ENCODE measurements at regions not wholly inside any gene's neighbourhood (a gene's known extent, or its start where the extent isn't known, plus 50 kb on each side); places are given as distances from the start of the nearest gene placed in this dataset.

DNA sequence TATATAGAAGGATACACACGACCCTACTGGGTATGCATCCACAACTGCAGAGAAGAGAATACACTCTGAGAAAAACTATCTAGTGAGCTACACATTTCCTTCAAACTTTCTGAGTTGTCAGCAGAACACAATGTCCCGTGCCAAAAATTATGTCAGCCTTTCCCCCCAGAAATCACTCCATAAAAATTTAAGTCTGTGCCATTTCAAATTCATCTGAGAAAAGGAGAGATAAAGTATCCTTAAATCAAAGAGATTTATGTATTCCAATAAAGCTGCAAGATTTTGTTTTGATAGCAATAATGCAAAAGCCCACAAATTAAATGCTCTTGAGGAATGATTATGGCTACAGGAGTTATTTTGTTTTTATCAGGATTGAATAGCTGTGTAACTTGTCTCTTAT lies 760.1 kb downstream of the CDH11 start:
- no peak for DNase-seq (ENCODE audit: low read depth in 1 of 2, low spot score in 1 of 2)
- Histone ChIP-seq H3K27ac (replicated peaks) (no peak overlapping the region), H3K4me3 (replicated peaks; ENCODE audit: insufficient read depth, low read length) (no peak overlapping the region), H3K27me3 (ENCODE audit: insufficient read depth, poor library complexity, severe bottlenecking) (no peaks in the 10 kb centered on the region)
- TF ChIP-seq REST (IDR thresholded peaks at IDR 0.05; ENCODE audit: insufficient replicate concordance, low read depth) (no peak), GABPA (IDR thresholded peaks at IDR 0.05; ENCODE audit: low read depth) (no peak), SPI1 (IDR thresholded peaks at IDR 0.05; ENCODE audit: borderline replicate concordance, low read depth) (no peak), POLR2AphosphoS5 (IDR thresholded peaks at IDR 0.05; ENCODE audit: low read depth) (no peak)
- TF ChIP-seq, protein P1, sequence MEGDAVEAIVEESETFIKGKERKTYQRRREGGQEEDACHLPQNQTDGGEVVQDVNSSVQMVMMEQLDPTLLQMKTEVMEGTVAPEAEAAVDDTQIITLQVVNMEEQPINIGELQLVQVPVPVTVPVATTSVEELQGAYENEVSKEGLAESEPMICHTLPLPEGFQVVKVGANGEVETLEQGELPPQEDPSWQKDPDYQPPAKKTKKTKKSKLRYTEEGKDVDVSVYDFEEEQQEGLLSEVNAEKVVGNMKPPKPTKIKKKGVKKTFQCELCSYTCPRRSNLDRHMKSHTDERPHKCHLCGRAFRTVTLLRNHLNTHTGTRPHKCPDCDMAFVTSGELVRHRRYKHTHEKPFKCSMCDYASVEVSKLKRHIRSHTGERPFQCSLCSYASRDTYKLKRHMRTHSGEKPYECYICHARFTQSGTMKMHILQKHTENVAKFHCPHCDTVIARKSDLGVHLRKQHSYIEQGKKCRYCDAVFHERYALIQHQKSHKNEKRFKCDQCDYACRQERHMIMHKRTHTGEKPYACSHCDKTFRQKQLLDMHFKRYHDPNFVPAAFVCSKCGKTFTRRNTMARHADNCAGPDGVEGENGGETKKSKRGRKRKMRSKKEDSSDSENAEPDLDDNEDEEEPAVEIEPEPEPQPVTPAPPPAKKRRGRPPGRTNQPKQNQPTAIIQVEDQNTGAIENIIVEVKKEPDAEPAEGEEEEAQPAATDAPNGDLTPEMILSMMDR (IDR thresholded peaks at IDR 0.05; ENCODE audit: insufficient read depth, low read length): no peak

GRCh38 chr16:64358291-64358690 lies 763.6 kb downstream of the CDH11 start:
- Histone ChIP-seq H3K27ac (replicated peaks) (no peak overlapping the region), H3K27me3 (ENCODE audit: insufficient read depth, poor library complexity, severe bottlenecking) (no peaks in the 10 kb centered on the region), H3K4me3 (replicated peaks; ENCODE audit: insufficient read depth, low read length) (no peak overlapping the region)
- TF ChIP-seq GABPA (IDR thresholded peaks at IDR 0.05; ENCODE audit: low read depth) (no peak), POLR2AphosphoS5 (IDR thresholded peaks at IDR 0.05; ENCODE audit: low read depth) (no peak), REST (IDR thresholded peaks at IDR 0.05; ENCODE audit: insufficient replicate concordance, low read depth) (no peak), SPI1 (IDR thresholded peaks at IDR 0.05; ENCODE audit: borderline replicate concordance, low read depth) (no peak)
- TF ChIP-seq, protein P1 (IDR thresholded peaks at IDR 0.05; ENCODE audit: insufficient read depth, low read length): no peak
- no peak for DNase-seq (ENCODE audit: low read depth in 1 of 2, low spot score in 1 of 2)

GRCh38 chr16:64356267-64356666 lies 765.6 kb downstream of the CDH11 start:
- no peak for DNase-seq (ENCODE audit: low read depth in 1 of 2, low spot score in 1 of 2)
- H3K27ac ChIP-seq (replicated peaks): no peak overlapping the region
- no peak for TF ChIP-seq GABPA (IDR thresholded peaks at IDR 0.05; ENCODE audit: low read depth)
- TF ChIP-seq REST (IDR thresholded peaks at IDR 0.05; ENCODE audit: insufficient replicate concordance, low read depth): no peak
- H3K4me3 ChIP-seq (replicated peaks; ENCODE audit: insufficient read depth, low read length): no peak overlapping the region
- H3K27me3 ChIP-seq (ENCODE audit: insufficient read depth, poor library complexity, severe bottlenecking): no peaks in the 10 kb centered on the region

DNA sequence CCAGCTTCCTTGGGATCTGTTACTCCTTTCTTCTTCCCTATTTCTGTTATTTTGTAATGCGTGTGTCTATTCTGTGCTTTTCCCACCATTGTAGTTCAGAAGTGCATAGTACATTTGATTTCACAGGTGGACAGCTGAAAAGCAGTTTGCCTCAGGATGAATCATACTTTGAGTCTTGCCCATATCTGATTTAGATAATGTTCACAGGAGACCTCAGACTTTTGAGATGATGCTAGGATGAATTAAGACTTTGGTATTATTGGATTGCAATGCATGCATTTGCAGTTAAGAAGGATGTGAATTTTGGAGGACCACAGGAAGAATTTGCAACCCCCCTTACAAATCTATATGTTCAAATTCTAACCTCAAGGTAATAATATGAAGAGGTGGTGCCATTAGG lies 769.6 kb downstream of the CDH11 start:
- no peak for TF ChIP-seq POLR2AphosphoS5 (IDR thresholded peaks at IDR 0.05; ENCODE audit: low read depth)
- TF ChIP-seq GABPA (IDR thresholded peaks at IDR 0.05; ENCODE audit: low read depth): no peak
- Histone ChIP-seq H3K27ac (replicated peaks) (no peak overlapping the region), H3K27me3 (ENCODE audit: insufficient read depth, poor library complexity, severe bottlenecking) (no peaks in the 10 kb centered on the region), H3K4me3 (replicated peaks; ENCODE audit: insufficient read depth, low read length) (no peak overlapping the region)
- DNase-seq (ENCODE audit: low read depth in 1 of 2, low spot score in 1 of 2): no peak

Data from HL-60 (cell line).